Vagina (tissue), 2 donors: ENCODE measurements at regions not wholly inside any gene's neighbourhood (a gene's known extent, or its start where the extent isn't known, plus 50 kb on each side); places are given as distances from the start of the nearest gene placed in this dataset.

ENCODE experiments used
- DNase-seq, 2 donors: peaks; one replicate each; pipeline ENCODE4 v3.0.0-alpha.2; 2017; ENCODE audit errors: extremely low spot score in 2 of 2
- H3K27ac ChIP-seq: fragments of 200-600 bp; sonication (generic); one replicate; pipeline ENCODE4 v1.5.1; 2019
- H3K27me3 ChIP-seq: fragments of 200-600 bp; sonication (generic); one replicate; pipeline ENCODE4 v1.5.1; 2019
- H3K36me3 ChIP-seq, 2 donors: fragments of 200-600 bp; sonication (generic); one replicate each; pipeline ENCODE4 v1.5.1; 2017 to 2019
- H3K4me1 ChIP-seq: fragments of 200-600 bp; sonication (generic); one replicate; pipeline ENCODE4 v1.5.1; 2019
- H3K4me3 ChIP-seq, 2 donors: fragments of 200-600 bp; sonication (generic); 1 replicate in 1 of 2; 2 replicates in 1 of 2; pipeline ENCODE4 v1.5.1; 2016 to 2019
- H3K9me3 ChIP-seq: fragments of 200-600 bp; sonication (generic); one replicate; pipeline ENCODE4 v1.5.1; 2019
- CTCF ChIP-seq, 3 experiments: fragments of 450-650 bp in 2 of 3; fragments of 200-600 bp in 1 of 3; sonication (generic) in 1 of 3; IDR thresholded peaks; one replicate each; pipeline ENCODE4 v1.5.1; 2017 to 2019; ENCODE audit warnings: antibody characterized with exemption in 3 of 3, mild to moderate bottlenecking in 2 of 3, moderate library complexity in 2 of 3
- POLR2A ChIP-seq, 2 donors: fragments of 450-650 bp; IDR thresholded peaks; one replicate each; pipeline ENCODE4 v1.6.1; 2017; ENCODE audit warnings: antibody characterized with exemption in 2 of 2, mild to moderate bottlenecking in 2 of 2, moderate library complexity in 2 of 2
- POLR2AphosphoS5 ChIP-seq, 2 donors: sonication (generic); formaldehyde crosslinking; IDR thresholded peaks; one replicate each; pipeline ENCODE4 v1.9.0; 2017; ENCODE audit warnings: antibody characterized with exemption in 2 of 2, mild to moderate bottlenecking in 2 of 2, low read depth in 1 of 2; ENCODE audit not compliant: insufficient read depth in 1 of 2
- intact Hi-C: fragments of 100-400 bp; cut with DNase I; formaldehyde crosslinking; loops from one replicate; pipeline ENCODE4 v1.15.1; 2023

- no peak for DNase-seq
- TF ChIP-seq POLR2AphosphoS5 (IDR thresholded peaks at IDR 0.05; ENCODE audit: insufficient read depth in 1 of 2, low read depth in 1 of 2) (no peak), POLR2A (IDR thresholded peaks at IDR 0.05) (no peak), CTCF (IDR thresholded peaks at IDR 0.05) (no peak)
- no peaks in the 10 kb centered on the region for H3K9me3 ChIP-seq
- H3K27ac ChIP-seq, result no peak overlapping the region
- intact Hi-C loops, result no loop called here
- no peaks in the 10 kb centered on the region for H3K4me1 ChIP-seq
- no peak overlapping the region for H3K4me3 ChIP-seq
- H3K36me3 ChIP-seq, result no peaks in the 10 kb centered on the region
- no peaks in the 10 kb centered on the region for H3K27me3 ChIP-seq
Observed at GRCh38 chr12:46946137-46946536, 120.3 kb upstream of the SLC38A4 start.

- no peaks in the 10 kb centered on the region for H3K27me3 ChIP-seq
- no peak overlapping the region for H3K27ac ChIP-seq
- TF ChIP-seq CTCF (IDR thresholded peaks at IDR 0.05) (no peak), POLR2A (IDR thresholded peaks at IDR 0.05) (no peak)
- H3K4me3 ChIP-seq, result no peak overlapping the region
- DNase-seq, result no peak
- H3K4me1 ChIP-seq, result no peaks in the 10 kb centered on the region
- no peaks in the 10 kb centered on the region for H3K9me3 ChIP-seq
- no peaks in the 10 kb centered on the region for H3K36me3 ChIP-seq
- intact Hi-C loops, result no loop called here
Observed at GRCh38 chr12:46948936-46949545, 123.2 kb upstream of the SLC38A4 start.

GRCh38 chr12:46950094-46950493 is 124.3 kb upstream of the SLC38A4 start:
- no peak for DNase-seq
- TF ChIP-seq CTCF (IDR thresholded peaks at IDR 0.05), result no peak
- no peak for TF ChIP-seq POLR2AphosphoS5 (IDR thresholded peaks at IDR 0.05; ENCODE audit: insufficient read depth in 1 of 2, low read depth in 1 of 2)
- TF ChIP-seq POLR2A (IDR thresholded peaks at IDR 0.05), result no peak
- Histone ChIP-seq H3K27me3 (no peaks in the 10 kb centered on the region), H3K4me1 (no peaks in the 10 kb centered on the region), H3K27ac (no peak overlapping the region), H3K9me3 (no peaks in the 10 kb centered on the region), H3K36me3 (no peaks in the 10 kb centered on the region), H3K4me3 (no peak overlapping the region)
- intact Hi-C loops, result no loop called here

GRCh38 chr12:46952880-46953483 is 126.4 kb upstream of the PCED1B start:
- Histone ChIP-seq H3K4me1 (no peaks in the 10 kb centered on the region), H3K36me3 (no peaks in the 10 kb centered on the region), H3K9me3 (no peaks in the 10 kb centered on the region), H3K4me3 (no peak overlapping the region), H3K27me3 (no peaks in the 10 kb centered on the region), H3K27ac (no peak overlapping the region)
- no peak for TF ChIP-seq POLR2AphosphoS5 (IDR thresholded peaks at IDR 0.05; ENCODE audit: insufficient read depth in 1 of 2, low read depth in 1 of 2)
- no peak for TF ChIP-seq CTCF (IDR thresholded peaks at IDR 0.05)
- TF ChIP-seq POLR2A (IDR thresholded peaks at IDR 0.05), result no peak
- intact Hi-C loops, result no loop called here
- DNase-seq, result no peak

- H3K27ac ChIP-seq, result no peak overlapping the region
- TF ChIP-seq CTCF (IDR thresholded peaks at IDR 0.05), result no peak
- no peak for TF ChIP-seq POLR2A (IDR thresholded peaks at IDR 0.05)
- TF ChIP-seq POLR2AphosphoS5 (IDR thresholded peaks at IDR 0.05; ENCODE audit: insufficient read depth in 1 of 2, low read depth in 1 of 2), result no peak
- intact Hi-C loops, result no loop called here
- H3K36me3 ChIP-seq, result no peaks in the 10 kb centered on the region
- no peaks in the 10 kb centered on the region for H3K27me3 ChIP-seq
- no peak for DNase-seq
- no peaks in the 10 kb centered on the region for H3K9me3 ChIP-seq
- no peak overlapping the region for H3K4me3 ChIP-seq
- no peaks in the 10 kb centered on the region for H3K4me1 ChIP-seq
Observed at GRCh38 chr12:46956451-46957035, 122.9 kb upstream of the PCED1B start.
